Gastroesophageal sphincter (tissue), 4 donors: ENCODE measurements at regions not wholly inside any gene's neighbourhood (a gene's known extent, or its start where the extent isn't known, plus 50 kb on each side); places are given as distances from the start of the nearest gene placed in this dataset.

Source experiments
- ATAC-seq: fragments of 150-250 bp; one replicate; pipeline ENCODE4 v1.9.1; 2016; ENCODE audit warnings: mild to moderate bottlenecking, moderate library complexity
- H3K27ac ChIP-seq, 4 donors: fragments of 200-600 bp; sonication (generic) in 3 of 4; 1 replicate in 3 of 4; 2 replicates in 1 of 4; pipeline ENCODE4 v1.5.1; 2016 to 2019
- H3K27me3 ChIP-seq: fragments of 200-600 bp; sonication (generic); one replicate; pipeline ENCODE4 v1.5.1; 2019
- H3K36me3 ChIP-seq, 2 donors: fragments of 200-600 bp; sonication (generic); one replicate each; pipeline ENCODE4 v1.5.1; 2019; ENCODE audit warnings: control low read depth in 1 of 2
- H3K4me1 ChIP-seq, 3 donors: fragments of 200-600 bp; sonication (generic); 1 replicate in 2 of 3; 2 replicates in 1 of 3; pipeline ENCODE4 v1.5.1; 2016 to 2019; ENCODE audit warnings: control low read depth in 2 of 3
- H3K4me3 ChIP-seq, 2 donors: fragments of 200-600 bp; sonication (generic); one replicate each; pipeline ENCODE4 v1.5.1; 2019; ENCODE audit warnings: mild to moderate bottlenecking in 1 of 2, moderate library complexity in 1 of 2
- H3K9me3 ChIP-seq, 3 donors: fragments of 200-600 bp; sonication (generic); one replicate each; pipeline ENCODE4 v1.5.1; 2017 to 2019; ENCODE audit warnings: control low read depth in 2 of 3
- CTCF ChIP-seq, 4 experiments: fragments of 200-600 bp in 2 of 4; fragments of 450-650 bp in 2 of 4; sonication (generic) in 1 of 4; IDR thresholded peaks; one replicate each; pipeline ENCODE4 v1.5.1; 2017 to 2019; ENCODE audit warnings: antibody characterized with exemption in 4 of 4, mild to moderate bottlenecking in 2 of 4, moderate library complexity in 2 of 4
- EP300 ChIP-seq: sonication (generic); formaldehyde crosslinking; IDR thresholded peaks from one replicate; pipeline ENCODE4 v1.6.1; 2017; ENCODE audit warnings: antibody characterized with exemption, mild to moderate bottlenecking
- POLR2A ChIP-seq, 2 donors: fragments of 450-650 bp; IDR thresholded peaks; one replicate each; pipeline ENCODE4 v1.6.1; 2017; ENCODE audit warnings: antibody characterized with exemption in 2 of 2, mild to moderate bottlenecking in 2 of 2, moderate library complexity in 1 of 2
- POLR2AphosphoS5 ChIP-seq: sonication (generic); formaldehyde crosslinking; IDR thresholded peaks from one replicate; pipeline ENCODE4 v1.6.1; 2017; ENCODE audit warnings: antibody characterized with exemption
- WGBS, 2 donors: methylation state at CpG; one replicate each; pipeline ENCODE4 v1.1.5; 2018; ENCODE audit warnings: low coverage in 1 of 2; 5-methylcytosine and 5-hydroxymethylcytosine counted together

GRCh38 chr19:28457620-28458019, 755.3 kb downstream of the UQCRFS1 start:
- no peaks in the 10 kb centered on the region for H3K9me3 ChIP-seq
- no peaks in the 10 kb centered on the region for H3K4me1 ChIP-seq
- no peak overlapping the region for H3K27ac ChIP-seq
- H3K27me3 ChIP-seq: peaks cover 24% of the 10 kb centered on the region
- H3K36me3 ChIP-seq: no peaks in the 10 kb centered on the region
- no peak for ATAC-seq
- no peak for TF ChIP-seq CTCF (IDR thresholded peaks at IDR 0.05)
- TF ChIP-seq POLR2AphosphoS5: no peak
- no peak for TF ChIP-seq POLR2A (IDR thresholded peaks at IDR 0.05)
- TF ChIP-seq EP300: no peak
- 100% methylated on average over 2 of the region's 2 CpGs; no CpG with 5 or more reads in 1 of the 2 donors for WGBS, 2 donors
- no peak overlapping the region for H3K4me3 ChIP-seq

- ATAC-seq: no peak
- Histone ChIP-seq H3K36me3 (no peaks in the 10 kb centered on the region), H3K27me3 (peaks cover 19% of the 10 kb centered on the region), H3K4me1 (no peaks in the 10 kb centered on the region), H3K4me3 (no peak overlapping the region), H3K9me3 (no peaks in the 10 kb centered on the region), H3K27ac (no peak overlapping the region)
- TF ChIP-seq CTCF (IDR thresholded peaks at IDR 0.05): no peak
- WGBS, 2 donors: 60 to 73% methylated on average over 4 to 5 of the region's 5 CpGs
These were observed 756.1 kb downstream of the UQCRFS1 start for GRCh38 chr19:28456708-28457320.

GRCh38 chr19:28456252-28456651, 756.7 kb downstream of the UQCRFS1 start:
- no peak for ATAC-seq
- H3K27ac ChIP-seq: no peak overlapping the region
- no CpG with 5 or more reads among the region's 4 CpGs for WGBS, 2 donors
- peaks cover 13% of the 10 kb centered on the region for H3K27me3 ChIP-seq
- no peaks in the 10 kb centered on the region for H3K9me3 ChIP-seq
- H3K4me3 ChIP-seq: no peak overlapping the region
- H3K4me1 ChIP-seq: no peaks in the 10 kb centered on the region
- TF ChIP-seq EP300: no peak
- TF ChIP-seq CTCF (IDR thresholded peaks at IDR 0.05): no peak
- no peak for TF ChIP-seq POLR2A (IDR thresholded peaks at IDR 0.05)
- no peak for TF ChIP-seq POLR2AphosphoS5
- no peaks in the 10 kb centered on the region for H3K36me3 ChIP-seq

- Histone ChIP-seq H3K36me3 (no peaks in the 10 kb centered on the region), H3K27ac (no peak overlapping the region), H3K4me1 (no peaks in the 10 kb centered on the region), H3K9me3 (no peaks in the 10 kb centered on the region), H3K27me3 (peaks cover 10% of the 10 kb centered on the region), H3K4me3 (no peak overlapping the region)
- TF ChIP-seq POLR2AphosphoS5 (no peak), CTCF (IDR thresholded peaks at IDR 0.05) (no peak), EP300 (no peak), POLR2A (IDR thresholded peaks at IDR 0.05) (no peak)
- no peak for ATAC-seq
- 36 to 41% methylated on average over 3 of the region's 3 CpGs for WGBS, 2 donors
These were observed 758.9 kb downstream of the UQCRFS1 start for GRCh38 chr19:28454083-28454482.

- WGBS, 2 donors: 89 to 95% methylated on average over 4 to 8 of the region's 9 CpGs
These were observed 759.5 kb downstream of the UQCRFS1 start for GRCh38 chr19:28453420-28453819.

More at GRCh38 chr19:28453420-28453819, 759.5 kb downstream of the UQCRFS1 start:
- no peak for ATAC-seq
- H3K4me3 ChIP-seq: no peak overlapping the region
- no peak overlapping the region for H3K27ac ChIP-seq
- H3K9me3 ChIP-seq: no peaks in the 10 kb centered on the region
- H3K4me1 ChIP-seq: no peaks in the 10 kb centered on the region
- H3K27me3 ChIP-seq: peaks cover 3% of the 10 kb centered on the region
- no peak for TF ChIP-seq CTCF (IDR thresholded peaks at IDR 0.05)
- no peaks in the 10 kb centered on the region for H3K36me3 ChIP-seq
